ENCODE measurements at regions not wholly inside any gene's neighbourhood (a gene's known extent, or its start where the extent isn't known, plus 50 kb on each side); places are given as distances from the start of the nearest gene placed in this dataset.

GRCh38 chr15:66865622-66866611 is 163.9 kb downstream of the SMAD6 start:
- Histone ChIP-seq H3K9ac (ENCODE audit: low read length) (no peak overlapping the region), H3K4me2 (ENCODE audit: low read depth, low read length) (no peak overlapping the region)
- peak; percentile 9 for DNase-seq

GRCh38 chr15:66866656-66867055 is 164.6 kb downstream of the SMAD6 start:
- H3K27ac ChIP-seq (ENCODE audit: low read length) = no peak overlapping the region
- H4K20me1 ChIP-seq (ENCODE audit: insufficient read depth, low read length) = no peaks in the 10 kb centered on the region
- no peak overlapping the region for H2AFZ ChIP-seq (ENCODE audit: low read length)
- no peaks in the 10 kb centered on the region for H3K36me3 ChIP-seq (replicated peaks; ENCODE audit: insufficient read depth, low read length)
- H3K4me1 ChIP-seq (ENCODE audit: low read length) = no peaks in the 10 kb centered on the region
- H3K79me2 ChIP-seq (ENCODE audit: low read length) = no peaks in the 10 kb centered on the region
- H3K27me3 ChIP-seq (replicated peaks; ENCODE audit: insufficient read depth, low read length) = no peaks in the 10 kb centered on the region
- H3F3A ChIP-seq (ENCODE audit: insufficient read depth, low read length) = no peaks in the 10 kb centered on the region
- H3K4me3 ChIP-seq (ENCODE audit: low read length) = no peak overlapping the region
- TF ChIP-seq EZH2 (optimal IDR thresholded peaks at IDR 0.05; ENCODE audit: low read depth, low read length) (no peak), CTCF (IDR thresholded peaks at IDR 0.05; ENCODE audit: low read length) (no peak), EZH2phosphoT487 (IDR thresholded peaks at IDR 0.05; ENCODE audit: low read length) (no peak)
- no peaks in the 10 kb centered on the region for H3K9me2 ChIP-seq (replicated peaks; ENCODE audit: insufficient read depth, low read length)
- no peak overlapping the region for H3K9ac ChIP-seq (ENCODE audit: low read length)
- DNase-seq = no peak
- no peak overlapping the region for H3K4me2 ChIP-seq (ENCODE audit: low read depth, low read length)
- no peaks in the 10 kb centered on the region for H3K9me3 ChIP-seq (replicated peaks; ENCODE audit: insufficient read depth, low read length)

More at GRCh38 chr15:66865622-66866611, 163.9 kb downstream of the SMAD6 start:
- no peak overlapping the region for H3K27ac ChIP-seq (ENCODE audit: low read length)
- H4K20me1 ChIP-seq (ENCODE audit: insufficient read depth, low read length) = no peaks in the 10 kb centered on the region
- no peak overlapping the region for H3K4me3 ChIP-seq (ENCODE audit: low read length)
- no peaks in the 10 kb centered on the region for H3K9me2 ChIP-seq (replicated peaks; ENCODE audit: insufficient read depth, low read length)
- H3K27me3 ChIP-seq (replicated peaks; ENCODE audit: insufficient read depth, low read length) = no peaks in the 10 kb centered on the region
- H3F3A ChIP-seq (ENCODE audit: insufficient read depth, low read length) = no peaks in the 10 kb centered on the region
- TF ChIP-seq EZH2phosphoT487 (IDR thresholded peaks at IDR 0.05; ENCODE audit: low read length) = no peak
- TF ChIP-seq CTCF (IDR thresholded peaks at IDR 0.05; ENCODE audit: low read length) = no peak
- TF ChIP-seq EZH2 (optimal IDR thresholded peaks at IDR 0.05; ENCODE audit: low read depth, low read length) = no peak
- no peaks in the 10 kb centered on the region for H3K4me1 ChIP-seq (ENCODE audit: low read length)
- no peaks in the 10 kb centered on the region for H3K36me3 ChIP-seq (replicated peaks; ENCODE audit: insufficient read depth, low read length)
- 0 out of 2 replicates have a peak overlapping the region, but pooled peaks have one; percentile 20 for H2AFZ ChIP-seq (ENCODE audit: low read length)
- H3K9me3 ChIP-seq (replicated peaks; ENCODE audit: insufficient read depth, low read length) = no peaks in the 10 kb centered on the region
- no peaks in the 10 kb centered on the region for H3K79me2 ChIP-seq (ENCODE audit: low read length)

- H3K79me2 ChIP-seq (ENCODE audit: low read length) = no peaks in the 10 kb centered on the region
- no peaks in the 10 kb centered on the region for H3K9me3 ChIP-seq (replicated peaks; ENCODE audit: insufficient read depth, low read length)
- H3K4me2 ChIP-seq (ENCODE audit: low read depth, low read length) = no peak overlapping the region
- no peak overlapping the region for H3K27ac ChIP-seq (ENCODE audit: low read length)
- no peaks in the 10 kb centered on the region for H3F3A ChIP-seq (ENCODE audit: insufficient read depth, low read length)
- no peaks in the 10 kb centered on the region for H3K36me3 ChIP-seq (replicated peaks; ENCODE audit: insufficient read depth, low read length)
- H4K20me1 ChIP-seq (ENCODE audit: insufficient read depth, low read length) = no peaks in the 10 kb centered on the region
- no peaks in the 10 kb centered on the region for H3K4me1 ChIP-seq (ENCODE audit: low read length)
- TF ChIP-seq EZH2phosphoT487 (IDR thresholded peaks at IDR 0.05; ENCODE audit: low read length) (no peak), CTCF (IDR thresholded peaks at IDR 0.05; ENCODE audit: low read length) (no peak), EZH2 (optimal IDR thresholded peaks at IDR 0.05; ENCODE audit: low read depth, low read length) (no peak)
- H3K4me3 ChIP-seq (ENCODE audit: low read length) = no peak overlapping the region
- H2AFZ ChIP-seq (ENCODE audit: low read length) = no peak overlapping the region
- no peak for DNase-seq
- no peaks in the 10 kb centered on the region for H3K27me3 ChIP-seq (replicated peaks; ENCODE audit: insufficient read depth, low read length)
- no peaks in the 10 kb centered on the region for H3K9me2 ChIP-seq (replicated peaks; ENCODE audit: insufficient read depth, low read length)
- no peak overlapping the region for H3K9ac ChIP-seq (ENCODE audit: low read length)
These were observed 166.9 kb downstream of the SMAD6 start for GRCh38 chr15:66868918-66869317.

All from MM.1S (cell line).